Liver (tissue), 3 donors: ENCODE measurements at regions not wholly inside any gene's neighbourhood (a gene's known extent, or its start where the extent isn't known, plus 50 kb on each side); places are given as distances from the start of the nearest gene placed in this dataset.

Experiments
- FOXA1 ChIP-seq: IDR thresholded peaks from 2 replicates; pipeline ENCODE4 v1.6.1; 2016; ENCODE audit warnings: antibody characterized with exemption
- GABPA ChIP-seq, 2 donors: IDR thresholded peaks in 1 of 2; conservative IDR thresholded peaks in 1 of 2; 2 replicates each; pipeline ENCODE4 v1.6.1; 2016; ENCODE audit warnings: antibody characterized with exemption in 2 of 2, mild to moderate bottlenecking in 1 of 2, moderate library complexity in 1 of 2
- RAD21 ChIP-seq, 2 donors: IDR thresholded peaks; 2 replicates each; pipeline ENCODE4 v1.6.1; 2016; ENCODE audit warnings: antibody characterized with exemption in 2 of 2, mild to moderate bottlenecking in 2 of 2
- RXRA ChIP-seq, 2 donors: IDR thresholded peaks; 2 replicates each; pipeline ENCODE4 v1.6.1; 2017 to 2018; ENCODE audit warnings: antibody characterized with exemption in 2 of 2, mild to moderate bottlenecking in 1 of 2
- SP1 ChIP-seq: IDR thresholded peaks from 2 replicates; pipeline ENCODE4 v1.6.1; 2018; ENCODE audit warnings: antibody characterized with exemption, mild to moderate bottlenecking
- TAF1 ChIP-seq: conservative IDR thresholded peaks from 2 replicates; pipeline ENCODE4 v1.6.1; 2016; ENCODE audit warnings: antibody characterized with exemption, mild to moderate bottlenecking
- YY1 ChIP-seq: IDR thresholded peaks from 2 replicates; pipeline ENCODE4 v1.6.1; 2016; ENCODE audit warnings: antibody characterized with exemption, mild to moderate bottlenecking
- ZBTB33 ChIP-seq: IDR thresholded peaks from 2 replicates; pipeline ENCODE4 v1.6.1; 2016; ENCODE audit warnings: antibody characterized with exemption
- TF ChIP-seq, protein P1 (sequence below): fragments of 150-350 bp; IDR thresholded peaks from 2 replicates; pipeline ENCODE4 v1.5.1; 2017; ENCODE audit warnings: improper control_type of control experiment, low read depth, low read length; ENCODE audit not compliant: missing input control
- donor health status: healthy.
- donor health status: healthy.

DNA sequence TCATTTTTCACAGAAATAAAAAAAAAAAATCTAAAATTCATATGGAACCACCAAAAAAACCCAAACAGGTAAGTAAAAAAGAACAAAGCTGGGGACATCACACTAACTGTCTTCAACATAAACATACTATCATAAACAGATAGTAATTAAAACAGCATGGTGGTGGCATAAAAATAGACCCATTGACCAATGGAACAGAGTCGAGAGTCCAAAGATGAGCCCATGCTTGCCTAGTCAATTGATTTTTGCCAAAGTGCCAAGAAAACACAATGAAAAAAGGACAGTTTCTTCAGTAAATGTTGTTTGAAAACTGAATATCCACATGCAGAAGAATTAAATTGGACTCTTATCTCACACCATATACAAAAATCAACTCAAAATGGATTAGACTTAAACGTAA, 513.2 kb upstream of the PHF14 start:
- no peak for TF ChIP-seq TAF1
- TF ChIP-seq, protein P1, sequence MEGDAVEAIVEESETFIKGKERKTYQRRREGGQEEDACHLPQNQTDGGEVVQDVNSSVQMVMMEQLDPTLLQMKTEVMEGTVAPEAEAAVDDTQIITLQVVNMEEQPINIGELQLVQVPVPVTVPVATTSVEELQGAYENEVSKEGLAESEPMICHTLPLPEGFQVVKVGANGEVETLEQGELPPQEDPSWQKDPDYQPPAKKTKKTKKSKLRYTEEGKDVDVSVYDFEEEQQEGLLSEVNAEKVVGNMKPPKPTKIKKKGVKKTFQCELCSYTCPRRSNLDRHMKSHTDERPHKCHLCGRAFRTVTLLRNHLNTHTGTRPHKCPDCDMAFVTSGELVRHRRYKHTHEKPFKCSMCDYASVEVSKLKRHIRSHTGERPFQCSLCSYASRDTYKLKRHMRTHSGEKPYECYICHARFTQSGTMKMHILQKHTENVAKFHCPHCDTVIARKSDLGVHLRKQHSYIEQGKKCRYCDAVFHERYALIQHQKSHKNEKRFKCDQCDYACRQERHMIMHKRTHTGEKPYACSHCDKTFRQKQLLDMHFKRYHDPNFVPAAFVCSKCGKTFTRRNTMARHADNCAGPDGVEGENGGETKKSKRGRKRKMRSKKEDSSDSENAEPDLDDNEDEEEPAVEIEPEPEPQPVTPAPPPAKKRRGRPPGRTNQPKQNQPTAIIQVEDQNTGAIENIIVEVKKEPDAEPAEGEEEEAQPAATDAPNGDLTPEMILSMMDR: no peak
- TF ChIP-seq FOXA1: no peak
- TF ChIP-seq GABPA (IDR thresholded peaks at IDR 0.05 in 1 of 2, conservative IDR thresholded peaks at IDR 0.05 in 1 of 2): no peak
- TF ChIP-seq YY1: peak; percentile 62
- TF ChIP-seq RAD21 (IDR thresholded peaks at IDR 0.05): no peak
- no peak for TF ChIP-seq ZBTB33
- TF ChIP-seq SP1: no peak
- TF ChIP-seq RXRA (IDR thresholded peaks at IDR 0.05): no peak
